ENCODE measurements at regions not wholly inside any gene's neighbourhood (a gene's known extent, or its start where the extent isn't known, plus 50 kb on each side); places are given as distances from the start of the nearest gene placed in this dataset.

- ATAC-seq, result no peak
- DNase-seq, result no peak
Measured at GRCh38 chr2:60294901-60295635, 258.4 kb downstream of the BCL11A start.

GRCh38 chr2:60292242-60292641 is 261.2 kb downstream of the BCL11A start:
- no peak for ATAC-seq

GRCh38 chr2:60290509-60290908 is 262.9 kb downstream of the BCL11A start:
- DNase-seq (no peak), ATAC-seq (no peak)

More at GRCh38 chr2:60292242-60292641, 261.2 kb downstream of the BCL11A start:
- DNase-seq, result no peak

GRCh38 chr2:60285626-60286316 is 267.7 kb downstream of the BCL11A start:
- DNase-seq, result no peak

GRCh38 chr2:60283626-60284025 is 269.8 kb downstream of the BCL11A start:
- no peak for DNase-seq
- no peak for ATAC-seq

More at GRCh38 chr2:60285626-60286316, 267.7 kb downstream of the BCL11A start:
- ATAC-seq, result no peak

- ATAC-seq (no peak), DNase-seq (no peak)
Measured at GRCh38 chr2:60282886-60283285, 270.6 kb downstream of the BCL11A start.

- DNase-seq (no peak), ATAC-seq (no peak)
Measured at GRCh38 chr2:60281730-60282129, 271.7 kb downstream of the BCL11A start.

- DNase-seq (no peak), ATAC-seq (no peak)
Measured at GRCh38 chr2:60280238-60280637, 273.2 kb downstream of the BCL11A start.

GRCh38 chr2:60278906-60279305 is 274.5 kb downstream of the BCL11A start:
- no peak for ATAC-seq
- no peak for DNase-seq

- DNase-seq (no peak), ATAC-seq (no peak)
Measured at GRCh38 chr2:60275958-60276357, 277.5 kb downstream of the BCL11A start.

GRCh38 chr2:60273836-60274235 is 279.6 kb downstream of the BCL11A start:
- DNase-seq (no peak), ATAC-seq (no peak)

- no peak for ATAC-seq
- no peak for DNase-seq
Measured at GRCh38 chr2:60271713-60272112, 281.7 kb downstream of the BCL11A start.

GRCh38 chr2:60271131-60271530 is 282.3 kb downstream of the BCL11A start:
- ATAC-seq (no peak), DNase-seq (no peak)

- ATAC-seq (no peak), DNase-seq (no peak)
Measured at GRCh38 chr2:60268661-60269060, 284.8 kb downstream of the BCL11A start.

GRCh38 chr2:60268032-60268431 is 285.4 kb downstream of the BCL11A start:
- ATAC-seq, result no peak
- no peak for DNase-seq

- ATAC-seq (no peak), DNase-seq (no peak)
Measured at GRCh38 chr2:60267122-60267521, 286.3 kb downstream of the BCL11A start.

GRCh38 chr2:60262178-60262577 is 291.3 kb downstream of the BCL11A start:
- ATAC-seq (no peak), DNase-seq (no peak)

GRCh38 chr2:60260639-60261296 is 292.7 kb downstream of the BCL11A start:
- ATAC-seq (no peak), DNase-seq (no peak)

- ATAC-seq, result no peak
Measured at GRCh38 chr2:60259781-60260180, 293.7 kb downstream of the BCL11A start.

GRCh38 chr2:60252581-60253150 is 300.8 kb downstream of the BCL11A start:
- no peak for DNase-seq
- ATAC-seq, result no peak

More at GRCh38 chr2:60259781-60260180, 293.7 kb downstream of the BCL11A start:
- no peak for DNase-seq

GRCh38 chr2:60251247-60251646 is 302.2 kb downstream of the BCL11A start:
- DNase-seq, result no peak
- ATAC-seq, result no peak

GRCh38 chr2:60249879-60250278 is 303.6 kb downstream of the BCL11A start:
- DNase-seq, result no peak
- no peak for ATAC-seq

GRCh38 chr2:60247471-60247870 is 306.0 kb downstream of the BCL11A start:
- ATAC-seq (no peak), DNase-seq (no peak)

Data from stimulated activated naive CD8-positive, alpha-beta T cell treated with anti-CD3 and anti-CD28 coated beads, Interleukin-15, Interleukin-2, amounts not matched to agents 100 U/mL and 50 U/mL, for 24 hours (primary cell).